Neural progenitor cell (in vitro differentiated cells): ENCODE measurements at regions not wholly inside any gene's neighbourhood (a gene's known extent, or its start where the extent isn't known, plus 50 kb on each side); places are given as distances from the start of the nearest gene placed in this dataset.

Experiments used
- EZH2 ChIP-seq: fragments of 200-600 bp; sonication (generic); IDR thresholded peaks from 2 replicates; pipeline ENCODE4 v1.6.1; 2017; ENCODE audit warnings: antibody characterized with exemption, mild to moderate bottlenecking, moderate library complexity
- TF ChIP-seq, protein P1 (sequence below): fragments of 200-600 bp; sonication (generic); IDR thresholded peaks from 2 replicates; pipeline ENCODE4 v1.5.1; 2017; ENCODE audit warnings: antibody characterized with exemption, mild to moderate bottlenecking

DNA sequence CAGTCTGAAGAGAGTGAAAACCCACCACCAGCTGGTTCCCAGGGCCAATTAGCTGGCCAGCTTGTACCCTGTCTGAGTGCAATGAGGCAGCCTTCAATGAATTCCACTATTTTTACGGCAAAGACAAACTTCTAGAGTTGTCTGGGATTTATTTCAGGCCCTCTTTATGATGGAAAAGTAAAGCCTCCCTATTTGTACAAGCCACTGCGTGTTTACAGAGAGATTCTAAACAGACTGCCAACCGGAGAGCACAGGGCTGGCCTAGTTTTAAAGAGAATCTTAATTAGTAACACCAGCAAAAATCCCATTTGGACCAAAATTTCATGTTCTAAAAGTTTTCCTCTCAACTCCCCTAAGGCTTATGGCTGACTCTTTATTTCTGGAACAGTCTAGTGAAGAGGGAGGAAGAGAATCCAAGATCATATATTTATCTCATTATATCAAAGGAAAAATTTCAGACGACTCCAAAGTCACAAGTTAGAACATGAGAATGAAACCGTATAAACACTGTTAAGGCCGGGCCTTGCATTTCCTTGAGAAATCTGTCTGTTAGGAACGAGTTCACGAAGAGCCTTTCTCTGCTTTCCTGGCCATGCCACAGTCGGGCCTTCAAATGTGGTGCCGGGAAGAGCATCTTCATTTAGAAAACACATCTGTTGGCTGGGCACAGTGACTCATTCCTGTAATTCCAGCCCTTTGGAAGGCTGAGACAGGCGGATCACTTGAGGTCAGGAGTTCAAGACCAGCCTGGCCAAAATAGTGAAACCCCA is 724.6 kb upstream of the NRP1 start:
- TF ChIP-seq, protein P1, sequence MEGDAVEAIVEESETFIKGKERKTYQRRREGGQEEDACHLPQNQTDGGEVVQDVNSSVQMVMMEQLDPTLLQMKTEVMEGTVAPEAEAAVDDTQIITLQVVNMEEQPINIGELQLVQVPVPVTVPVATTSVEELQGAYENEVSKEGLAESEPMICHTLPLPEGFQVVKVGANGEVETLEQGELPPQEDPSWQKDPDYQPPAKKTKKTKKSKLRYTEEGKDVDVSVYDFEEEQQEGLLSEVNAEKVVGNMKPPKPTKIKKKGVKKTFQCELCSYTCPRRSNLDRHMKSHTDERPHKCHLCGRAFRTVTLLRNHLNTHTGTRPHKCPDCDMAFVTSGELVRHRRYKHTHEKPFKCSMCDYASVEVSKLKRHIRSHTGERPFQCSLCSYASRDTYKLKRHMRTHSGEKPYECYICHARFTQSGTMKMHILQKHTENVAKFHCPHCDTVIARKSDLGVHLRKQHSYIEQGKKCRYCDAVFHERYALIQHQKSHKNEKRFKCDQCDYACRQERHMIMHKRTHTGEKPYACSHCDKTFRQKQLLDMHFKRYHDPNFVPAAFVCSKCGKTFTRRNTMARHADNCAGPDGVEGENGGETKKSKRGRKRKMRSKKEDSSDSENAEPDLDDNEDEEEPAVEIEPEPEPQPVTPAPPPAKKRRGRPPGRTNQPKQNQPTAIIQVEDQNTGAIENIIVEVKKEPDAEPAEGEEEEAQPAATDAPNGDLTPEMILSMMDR, result no peak
- no peak for TF ChIP-seq EZH2
